ENCODE measurements at regions not wholly inside any gene's neighbourhood (a gene's known extent, or its start where the extent isn't known, plus 50 kb on each side); places are given as distances from the start of the nearest gene placed in this dataset.

DNA sequence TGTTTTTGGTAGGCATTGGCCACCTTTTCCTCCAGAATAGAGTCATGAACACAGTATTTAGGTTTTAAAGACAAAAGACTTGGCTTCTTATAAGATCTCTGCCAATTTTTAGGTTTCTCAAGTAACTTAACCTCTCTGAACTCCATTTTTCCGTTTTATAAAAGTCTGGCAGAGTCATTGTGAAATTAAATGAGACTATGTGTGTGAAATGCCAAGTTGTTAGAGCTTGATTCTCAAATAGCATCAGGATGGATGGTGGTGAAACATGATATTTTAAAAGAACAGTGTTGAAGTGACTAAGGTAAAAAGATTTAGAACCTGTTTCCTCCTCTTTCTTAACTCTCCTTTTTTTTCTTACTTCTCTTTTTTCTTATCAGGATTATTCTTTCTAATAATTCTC is 617.7 kb upstream of the SLITRK1 start:
- TF ChIP-seq POLR2A (IDR thresholded peaks at IDR 0.05; ENCODE audit: low read depth, low read length) (no peak), TAF1 (IDR thresholded peaks at IDR 0.05; ENCODE audit: low read depth, low read length) (no peak)

Data from GM12891 (cell line).